ENCODE measurements at regions not wholly inside any gene's neighbourhood (a gene's known extent, or its start where the extent isn't known, plus 50 kb on each side); places are given as distances from the start of the nearest gene placed in this dataset.
A peak's percentile ranks its signal among the peaks of the same experiment; 100 is the strongest.

DNA sequence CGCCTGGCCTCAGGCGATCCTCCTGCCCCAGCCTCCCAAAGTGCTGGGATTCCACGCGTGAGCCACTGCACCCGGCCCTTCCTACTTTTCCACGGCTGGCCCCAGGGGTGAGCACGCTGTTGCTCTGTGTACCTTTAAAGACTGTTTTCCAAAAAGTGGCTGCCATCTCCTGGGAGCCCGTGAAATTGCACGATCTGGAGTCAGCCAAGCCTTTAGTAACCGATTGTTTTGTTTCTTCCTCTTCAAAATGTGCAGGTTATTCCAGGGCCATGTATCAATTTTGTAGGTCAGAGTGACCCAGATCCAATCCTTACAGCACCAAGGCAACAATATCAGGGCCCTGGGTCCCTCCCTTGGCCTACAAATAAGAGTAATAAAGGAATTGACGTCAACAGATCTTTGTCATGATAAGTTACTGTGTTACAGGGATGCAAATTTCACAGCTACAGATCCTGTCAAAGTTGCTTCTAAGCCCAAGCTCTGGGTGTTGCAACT lies 135.6 kb upstream of the ZNF236 start:
- TF ChIP-seq, protein P1, sequence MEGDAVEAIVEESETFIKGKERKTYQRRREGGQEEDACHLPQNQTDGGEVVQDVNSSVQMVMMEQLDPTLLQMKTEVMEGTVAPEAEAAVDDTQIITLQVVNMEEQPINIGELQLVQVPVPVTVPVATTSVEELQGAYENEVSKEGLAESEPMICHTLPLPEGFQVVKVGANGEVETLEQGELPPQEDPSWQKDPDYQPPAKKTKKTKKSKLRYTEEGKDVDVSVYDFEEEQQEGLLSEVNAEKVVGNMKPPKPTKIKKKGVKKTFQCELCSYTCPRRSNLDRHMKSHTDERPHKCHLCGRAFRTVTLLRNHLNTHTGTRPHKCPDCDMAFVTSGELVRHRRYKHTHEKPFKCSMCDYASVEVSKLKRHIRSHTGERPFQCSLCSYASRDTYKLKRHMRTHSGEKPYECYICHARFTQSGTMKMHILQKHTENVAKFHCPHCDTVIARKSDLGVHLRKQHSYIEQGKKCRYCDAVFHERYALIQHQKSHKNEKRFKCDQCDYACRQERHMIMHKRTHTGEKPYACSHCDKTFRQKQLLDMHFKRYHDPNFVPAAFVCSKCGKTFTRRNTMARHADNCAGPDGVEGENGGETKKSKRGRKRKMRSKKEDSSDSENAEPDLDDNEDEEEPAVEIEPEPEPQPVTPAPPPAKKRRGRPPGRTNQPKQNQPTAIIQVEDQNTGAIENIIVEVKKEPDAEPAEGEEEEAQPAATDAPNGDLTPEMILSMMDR (conservative IDR thresholded peaks at IDR 0.05; ENCODE audit: low read length): peak; percentile 53
- TF ChIP-seq EZH2phosphoT487 (IDR thresholded peaks at IDR 0.05; ENCODE audit: borderline replicate concordance, low read depth, low read length): no peak

All from OCI-LY7 (cell line).